ENCODE measurements at regions not wholly inside any gene's neighbourhood (a gene's known extent, or its start where the extent isn't known, plus 50 kb on each side); places are given as distances from the start of the nearest gene placed in this dataset.
"Not testable (repeated sequence)": the region's sequence is repeated elsewhere in the genome, so short reads cannot be mapped to it uniquely, and the experiment has no call there.

GRCh38 chr14:48289701-48290100, 614.3 kb upstream of the MDGA2 start:
- H3K4me3 ChIP-seq (ENCODE audit: low read length) = no peak overlapping the region

GRCh38 chr14:48285217-48285616, 609.8 kb upstream of the MDGA2 start:
- DNase-seq (ENCODE audit: low read depth); H3K4me3 ChIP-seq (ENCODE audit: low read length): not testable (repeated sequence)

More at GRCh38 chr14:48289701-48290100, 614.3 kb upstream of the MDGA2 start:
- no peak for TF ChIP-seq CTCF (conservative IDR thresholded peaks at IDR 0.05; ENCODE audit: low read length)
- DNase-seq (ENCODE audit: low read depth) = no peak

- no peak for TF ChIP-seq CTCF (conservative IDR thresholded peaks at IDR 0.05; ENCODE audit: low read length)
- no peak for DNase-seq (ENCODE audit: low read depth)
- no peak overlapping the region for H3K4me3 ChIP-seq (ENCODE audit: low read length)
Measured at GRCh38 chr14:48275301-48275700, 599.9 kb upstream of the MDGA2 start.

GRCh38 chr14:48274826-48275225, 599.4 kb upstream of the MDGA2 start:
- DNase-seq (ENCODE audit: low read depth) = no peak
- H3K4me3 ChIP-seq (ENCODE audit: low read length) = no peak overlapping the region
- TF ChIP-seq CTCF (conservative IDR thresholded peaks at IDR 0.05; ENCODE audit: low read length) = no peak

- not testable (repeated sequence) for DNase-seq (ENCODE audit: low read depth); H3K4me3 ChIP-seq (ENCODE audit: low read length)
Measured at GRCh38 chr14:48267926-48268325, 592.5 kb upstream of the MDGA2 start.

GRCh38 chr14:48266201-48266600, 590.8 kb upstream of the MDGA2 start:
- not testable (repeated sequence) for H3K4me3 ChIP-seq (ENCODE audit: low read length); DNase-seq (ENCODE audit: low read depth)

- H3K4me3 ChIP-seq (ENCODE audit: low read length) = no peak overlapping the region
- TF ChIP-seq CTCF (conservative IDR thresholded peaks at IDR 0.05; ENCODE audit: low read length) = no peak
Measured at GRCh38 chr14:48261436-48261835, 586.0 kb upstream of the MDGA2 start.

GRCh38 chr14:48260394-48261295, 585.2 kb upstream of the MDGA2 start:
- H3K4me3 ChIP-seq (ENCODE audit: low read length); DNase-seq (ENCODE audit: low read depth): not testable (repeated sequence)

More at GRCh38 chr14:48261436-48261835, 586.0 kb upstream of the MDGA2 start:
- no peak for DNase-seq (ENCODE audit: low read depth)

GRCh38 chr14:48259876-48260275, 584.5 kb upstream of the MDGA2 start:
- H3K4me3 ChIP-seq (ENCODE audit: low read length); DNase-seq (ENCODE audit: low read depth): not testable (repeated sequence)

- H3K4me3 ChIP-seq (ENCODE audit: low read length) = not testable (repeated sequence)
Measured at GRCh38 chr14:48259232-48259631, 583.8 kb upstream of the MDGA2 start.

GRCh38 chr14:48258703-48259102, 583.3 kb upstream of the MDGA2 start:
- not testable (repeated sequence) for DNase-seq (ENCODE audit: low read depth); H3K4me3 ChIP-seq (ENCODE audit: low read length)

More at GRCh38 chr14:48259232-48259631, 583.8 kb upstream of the MDGA2 start:
- DNase-seq (ENCODE audit: low read depth) = not testable (repeated sequence)

Measured in AG10803 (cell line).